ENCODE measurements at regions not wholly inside any gene's neighbourhood (a gene's known extent, or its start where the extent isn't known, plus 50 kb on each side); places are given as distances from the start of the nearest gene placed in this dataset.

- DNase-seq (ENCODE audit: low spot score): no peak
These were observed 234.4 kb upstream of the TBL1XR1 start for GRCh38 chr3:177431525-177432176.

- DNase-seq (ENCODE audit: low spot score): no peak
These were observed 238.0 kb upstream of the TBL1XR1 start for GRCh38 chr3:177435301-177435700.

GRCh38 chr3:177437513-177438337, 240.4 kb upstream of the TBL1XR1 start:
- no peak for DNase-seq (ENCODE audit: low spot score)

- no peak for DNase-seq (ENCODE audit: low spot score)
These were observed 241.4 kb upstream of the TBL1XR1 start for GRCh38 chr3:177438596-177439220.

GRCh38 chr3:177439694-177440269, 242.5 kb upstream of the TBL1XR1 start:
- no peak for DNase-seq (ENCODE audit: low spot score)

GRCh38 chr3:177440456-177441104, 243.3 kb upstream of the TBL1XR1 start:
- DNase-seq (ENCODE audit: low spot score): no peak

- no peak for DNase-seq (ENCODE audit: low spot score)
These were observed 244.1 kb upstream of the TBL1XR1 start for GRCh38 chr3:177441276-177441812.

GRCh38 chr3:177441813-177442646, 244.7 kb upstream of the TBL1XR1 start:
- DNase-seq (ENCODE audit: low spot score): peak; percentile 38

- no peak for DNase-seq (ENCODE audit: low spot score)
These were observed 246.2 kb upstream of the TBL1XR1 start for GRCh38 chr3:177443469-177443868.

GRCh38 chr3:177444696-177445095, 247.4 kb upstream of the TBL1XR1 start:
- no peak for DNase-seq (ENCODE audit: low spot score)

GRCh38 chr3:177445549-177445948, 248.3 kb upstream of the TBL1XR1 start:
- DNase-seq (ENCODE audit: low spot score): no peak

- no peak for DNase-seq (ENCODE audit: low spot score)
These were observed 248.9 kb upstream of the TBL1XR1 start for GRCh38 chr3:177446165-177446601.

GRCh38 chr3:177447938-177448337, 250.7 kb upstream of the TBL1XR1 start:
- no peak for DNase-seq (ENCODE audit: low spot score)

GRCh38 chr3:177448987-177449359, 251.7 kb upstream of the TBL1XR1 start:
- no peak for DNase-seq (ENCODE audit: low spot score)

- peak; percentile 38 for DNase-seq (ENCODE audit: low spot score)
These were observed 252.2 kb upstream of the TBL1XR1 start for GRCh38 chr3:177449360-177450006.

GRCh38 chr3:177451301-177451750, 254.0 kb upstream of the TBL1XR1 start:
- no peak for DNase-seq (ENCODE audit: low spot score)

GRCh38 chr3:177451864-177452830, 254.9 kb upstream of the TBL1XR1 start:
- peak; percentile 78 for DNase-seq (ENCODE audit: low spot score)

GRCh38 chr3:177452831-177453450, 255.7 kb upstream of the TBL1XR1 start:
- DNase-seq (ENCODE audit: low spot score): no peak

- no peak for DNase-seq (ENCODE audit: low spot score)
These were observed 256.2 kb upstream of the TBL1XR1 start for GRCh38 chr3:177453451-177453844.

Measured in AG20443 (cell line).